MCF 10A (cell line): ENCODE measurements at regions not wholly inside any gene's neighbourhood (a gene's known extent, or its start where the extent isn't known, plus 50 kb on each side); places are given as distances from the start of the nearest gene placed in this dataset.

Experiments used
- BruUV-seq: library from RNA; stranded (reverse); fragments of 400-500 nt; replicated peaks from 2 replicates; lab custom pipeline; 2021; lab: Mats Ljungman, UMichigan
- CTCF ChIA-PET: fragments of 300-600 bp; sonication (Branson Sonifier 250); formaldehyde crosslinking; extraction: SDS; loops from one replicate; lab custom pipeline; 2021; ENCODE audit warnings: antibody characterized with exemption, inconsistent platforms; lab: Yijun Ruan, JAX
- POLR2A ChIA-PET: fragments of 300-600, 350-650 bp; sonication (Branson Sonifier 250); formaldehyde crosslinking; extraction: SDS; loops from one replicate; lab custom pipeline; 2020; ENCODE audit warnings: antibody characterized with exemption, inconsistent platforms; lab: Yijun Ruan, JAX
- DNase-seq: peaks from one replicate; pipeline ENCODE4 v3.0.0-alpha.2; 2018; ENCODE audit not compliant: unreplicated experiment
- H3K27ac Mint-ChIP-seq: one replicate; pipeline ENCODE4 v1.8.0; 2022; ENCODE audit warnings: mild to moderate bottlenecking, low read depth, mixed read lengths; ENCODE audit not compliant: unreplicated experiment
- H3K27me3 Mint-ChIP-seq: one replicate; pipeline ENCODE4 v1.8.0; 2022; ENCODE audit warnings: mixed read lengths; ENCODE audit not compliant: insufficient read depth, unreplicated experiment
- H3K36me3 Mint-ChIP-seq: one replicate; pipeline ENCODE4 v1.8.0; 2022; ENCODE audit warnings: mild to moderate bottlenecking, moderate library complexity, mixed read lengths; ENCODE audit not compliant: insufficient read depth, unreplicated experiment
- H3K4me1 Mint-ChIP-seq: one replicate; pipeline ENCODE4 v1.8.0; 2022; ENCODE audit warnings: mixed read lengths; ENCODE audit not compliant: insufficient read depth, unreplicated experiment
- H3K4me3 Mint-ChIP-seq: one replicate; pipeline ENCODE4 v1.8.0; 2022; ENCODE audit warnings: mild to moderate bottlenecking, moderate library complexity, mixed read lengths; ENCODE audit not compliant: unreplicated experiment
- H3K9me3 Mint-ChIP-seq: one replicate; pipeline ENCODE4 v1.8.0; 2022; ENCODE audit warnings: mixed read lengths; ENCODE audit not compliant: unreplicated experiment
- CTCF ChIP-seq: fragments of 200-600 bp; IDR thresholded peaks from one replicate; pipeline ENCODE4 v1.8.0; 2022; ENCODE audit warnings: antibody characterized with exemption, mild to moderate bottlenecking; ENCODE audit not compliant: unreplicated experiment
- intact Hi-C: fragments of 100-400 bp; cut with micrococcal nuclease; formaldehyde crosslinking; loops from 2 replicates; pipeline ENCODE4 v1.14.1; 2022

GRCh38 chr2:114091010-114091409 is 201.1 kb downstream of the ACTR3 start:
- no peaks in the 10 kb centered on the region for H3K36me3 Mint-ChIP-seq
- POLR2A ChIA-PET = interaction anchor here (0.6 kb wide), 3 partner anchors 113 to 327 kb away, joined by 3 to 5 read pairs (median 3); no protein-coding TSS in a partner anchor
- TF ChIP-seq CTCF = no peak
- intact Hi-C loops = no loop called here
- no peak overlapping the region for H3K27ac Mint-ChIP-seq
- BruUV-seq = no TSS peak
- no peaks in the 10 kb centered on the region for H3K27me3 Mint-ChIP-seq
- H3K9me3 Mint-ChIP-seq = peaks cover 8% of the 10 kb centered on the region
- CTCF ChIA-PET = no interaction called here
- DNase-seq = no peak
- no peak overlapping the region for H3K4me3 Mint-ChIP-seq
- H3K4me1 Mint-ChIP-seq = no peaks in the 10 kb centered on the region

GRCh38 chr2:114108249-114108648 is 218.4 kb downstream of the ACTR3 start:
- ChIA-PET POLR2A (interaction anchor here (0.7 kb wide), 1 partner anchor 16 kb away, joined by 3 read pairs; no protein-coding TSS in a partner anchor), CTCF (no interaction called here)
- H3K4me3 Mint-ChIP-seq = no peak overlapping the region
- H3K36me3 Mint-ChIP-seq = peaks cover 5% of the 10 kb centered on the region
- BruUV-seq = no TSS peak
- H3K27ac Mint-ChIP-seq = no peak overlapping the region
- TF ChIP-seq CTCF = no peak
- intact Hi-C loops = no loop called here
- H3K4me1 Mint-ChIP-seq = no peaks in the 10 kb centered on the region
- H3K27me3 Mint-ChIP-seq = no peaks in the 10 kb centered on the region
- no peak for DNase-seq
- H3K9me3 Mint-ChIP-seq = peaks cover 13% of the 10 kb centered on the region

DNA sequence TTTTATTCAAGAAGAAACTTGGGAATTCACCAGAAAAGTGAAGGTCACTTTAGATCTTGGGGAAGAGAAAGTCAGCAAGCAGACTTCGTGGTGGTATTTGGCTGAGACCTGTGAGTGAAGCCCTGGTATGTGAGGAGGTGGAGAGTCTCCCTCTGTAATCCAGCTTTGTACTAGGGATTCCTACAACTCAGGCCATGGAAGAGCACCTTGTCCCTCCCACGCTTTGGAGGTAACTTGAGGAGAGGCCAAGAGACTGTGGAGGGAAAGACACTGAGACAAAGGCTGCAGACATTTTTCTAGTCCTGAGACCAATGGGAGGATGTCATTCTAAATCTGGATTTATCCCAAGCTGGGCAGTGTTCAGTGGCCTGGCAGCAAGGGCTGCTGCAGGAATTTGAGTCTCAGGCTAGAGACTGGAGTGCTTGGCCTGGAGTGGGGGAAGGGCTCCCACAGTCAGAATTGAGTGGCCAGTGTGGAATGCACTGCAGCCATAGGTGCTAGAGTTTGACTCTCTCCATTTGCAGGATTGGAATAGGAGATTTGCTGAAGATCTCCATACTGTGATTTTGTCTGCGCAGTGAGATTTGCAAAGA is 219.0 kb downstream of the ACTR3 start:
- BruUV-seq = no TSS peak
- no peaks in the 10 kb centered on the region for H3K27me3 Mint-ChIP-seq
- H3K9me3 Mint-ChIP-seq = peaks cover 7% of the 10 kb centered on the region
- CTCF ChIA-PET = no interaction called here
- POLR2A ChIA-PET = interaction anchor here (0.7 kb wide), 1 partner anchor 17 kb away, joined by 3 read pairs; no protein-coding TSS in a partner anchor
- H3K27ac Mint-ChIP-seq = no peak overlapping the region
- H3K4me3 Mint-ChIP-seq = no peak overlapping the region
- DNase-seq = no peak
- H3K36me3 Mint-ChIP-seq = peaks cover 5% of the 10 kb centered on the region
- intact Hi-C loops = no loop called here
- H3K4me1 Mint-ChIP-seq = no peaks in the 10 kb centered on the region
- TF ChIP-seq CTCF = no peak

DNA sequence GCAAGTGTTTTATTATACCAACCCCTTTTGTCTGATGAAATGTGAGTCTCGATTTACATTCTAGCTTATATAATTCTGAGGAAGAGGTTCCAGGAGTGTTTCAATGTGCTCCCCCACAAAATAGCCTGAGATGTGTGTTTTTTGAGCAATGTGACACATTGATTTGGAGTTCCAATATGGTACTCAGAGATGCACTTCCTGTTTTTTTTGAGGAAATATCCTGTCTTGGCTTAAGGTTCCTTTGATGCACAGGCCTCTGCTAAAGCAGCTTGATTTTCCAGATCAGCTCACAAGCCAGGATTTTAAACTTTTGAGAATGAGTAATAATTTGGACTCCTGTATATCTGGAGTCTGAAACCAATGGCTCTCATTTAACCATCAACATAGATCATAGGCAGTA is 221.4 kb downstream of the ACTR3 start:
- Mint-ChIP-seq H3K9me3 (no peaks in the 10 kb centered on the region), H3K4me1 (no peaks in the 10 kb centered on the region), H3K36me3 (peaks cover 5% of the 10 kb centered on the region), H3K27me3 (no peaks in the 10 kb centered on the region), H3K27ac (no peak overlapping the region), H3K4me3 (no peak overlapping the region)
- no peak for TF ChIP-seq CTCF
- ChIA-PET POLR2A (no interaction called here), CTCF (interaction anchor here (0.5 to 0.7 kb wide), 2 partner anchors 15 to 48 kb away, joined by 3 to 4 read pairs; no protein-coding TSS in a partner anchor)
- intact Hi-C loops = no loop called here
- BruUV-seq = no TSS peak
- DNase-seq = no peak
